HL-60 (cell line): ENCODE measurements at regions not wholly inside any gene's neighbourhood (a gene's known extent, or its start where the extent isn't known, plus 50 kb on each side); places are given as distances from the start of the nearest gene placed in this dataset.

Source experiments
- DNase-seq, 2 experiments: peaks; one replicate each; pipeline ENCODE4 v3.0.0-alpha.2; 2010 to 2020; ENCODE audit warnings: low read depth in 1 of 2, low spot score in 1 of 2
- H3K27ac ChIP-seq: fragments of 250-450 bp; sonication (Bioruptor Pico); replicated peaks from 2 replicates; pipeline ENCODE4 v1.5.1; 2020; ENCODE audit warnings: mild to moderate bottlenecking, moderate library complexity
- H3K27me3 ChIP-seq: fragments of 250-450 bp; sonication (Bioruptor Pico); 2 replicates; pipeline ENCODE4 v1.5.1; 2021; ENCODE audit warnings: mild to moderate bottlenecking, moderate library complexity; ENCODE audit not compliant: insufficient read depth, poor library complexity, severe bottlenecking
- H3K4me3 ChIP-seq: replicated peaks from 2 replicates; pipeline ENCODE4 v1.5.1; 2011; ENCODE audit warnings: mild to moderate bottlenecking, control low read depth, low read length; ENCODE audit not compliant: insufficient read depth
- GABPA ChIP-seq: IDR thresholded peaks from 2 replicates; pipeline ENCODE4 v1.6.1; 2012; ENCODE audit warnings: low read depth
- POLR2AphosphoS5 ChIP-seq: IDR thresholded peaks from 2 replicates; pipeline ENCODE4 v1.6.1; 2012; ENCODE audit warnings: low read depth
- SPI1 ChIP-seq: IDR thresholded peaks from 2 replicates; pipeline ENCODE4 v1.6.1; 2012; ENCODE audit warnings: low read depth, mild to moderate bottlenecking, borderline replicate concordance
- TF ChIP-seq, protein P1 (sequence below): IDR thresholded peaks from 2 replicates; pipeline ENCODE4 v1.6.1; 2012; ENCODE audit warnings: low read depth; ENCODE audit not compliant: insufficient replicate concordance
- TF ChIP-seq, protein P2 (sequence below): IDR thresholded peaks from one replicate; pipeline ENCODE4 v1.5.1; 2011; ENCODE audit warnings: low read length, control low read depth, inconsistent platforms; ENCODE audit not compliant: insufficient read depth

DNA sequence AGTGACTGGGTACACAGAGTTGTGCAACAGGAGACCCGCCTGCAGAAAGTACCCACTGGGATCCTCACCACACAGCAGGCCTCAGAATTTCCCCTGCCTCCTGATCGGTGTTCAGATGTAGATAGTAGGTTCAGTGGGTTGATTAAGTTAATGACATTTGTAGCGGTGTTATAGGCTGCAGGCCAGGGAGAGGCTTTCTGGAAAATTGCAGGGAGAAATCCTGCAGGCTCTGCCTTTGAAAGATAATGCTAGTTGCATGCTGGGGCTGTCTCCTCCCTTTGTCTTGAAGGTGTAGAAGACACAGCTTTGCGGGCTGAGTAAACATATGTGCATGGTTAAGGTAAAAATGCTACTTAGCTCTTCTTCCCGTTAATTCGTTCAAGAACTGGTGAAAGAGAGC lies 406.3 kb upstream of the RBFOX1 start:
- Histone ChIP-seq H3K27ac (no peak overlapping the region), H3K4me3 (no peak overlapping the region), H3K27me3 (no peaks in the 10 kb centered on the region)
- no peak for DNase-seq
- TF ChIP-seq, protein P1, sequence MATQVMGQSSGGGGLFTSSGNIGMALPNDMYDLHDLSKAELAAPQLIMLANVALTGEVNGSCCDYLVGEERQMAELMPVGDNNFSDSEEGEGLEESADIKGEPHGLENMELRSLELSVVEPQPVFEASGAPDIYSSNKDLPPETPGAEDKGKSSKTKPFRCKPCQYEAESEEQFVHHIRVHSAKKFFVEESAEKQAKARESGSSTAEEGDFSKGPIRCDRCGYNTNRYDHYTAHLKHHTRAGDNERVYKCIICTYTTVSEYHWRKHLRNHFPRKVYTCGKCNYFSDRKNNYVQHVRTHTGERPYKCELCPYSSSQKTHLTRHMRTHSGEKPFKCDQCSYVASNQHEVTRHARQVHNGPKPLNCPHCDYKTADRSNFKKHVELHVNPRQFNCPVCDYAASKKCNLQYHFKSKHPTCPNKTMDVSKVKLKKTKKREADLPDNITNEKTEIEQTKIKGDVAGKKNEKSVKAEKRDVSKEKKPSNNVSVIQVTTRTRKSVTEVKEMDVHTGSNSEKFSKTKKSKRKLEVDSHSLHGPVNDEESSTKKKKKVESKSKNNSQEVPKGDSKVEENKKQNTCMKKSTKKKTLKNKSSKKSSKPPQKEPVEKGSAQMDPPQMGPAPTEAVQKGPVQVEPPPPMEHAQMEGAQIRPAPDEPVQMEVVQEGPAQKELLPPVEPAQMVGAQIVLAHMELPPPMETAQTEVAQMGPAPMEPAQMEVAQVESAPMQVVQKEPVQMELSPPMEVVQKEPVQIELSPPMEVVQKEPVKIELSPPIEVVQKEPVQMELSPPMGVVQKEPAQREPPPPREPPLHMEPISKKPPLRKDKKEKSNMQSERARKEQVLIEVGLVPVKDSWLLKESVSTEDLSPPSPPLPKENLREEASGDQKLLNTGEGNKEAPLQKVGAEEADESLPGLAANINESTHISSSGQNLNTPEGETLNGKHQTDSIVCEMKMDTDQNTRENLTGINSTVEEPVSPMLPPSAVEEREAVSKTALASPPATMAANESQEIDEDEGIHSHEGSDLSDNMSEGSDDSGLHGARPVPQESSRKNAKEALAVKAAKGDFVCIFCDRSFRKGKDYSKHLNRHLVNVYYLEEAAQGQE, result no peak
- TF ChIP-seq, protein P2, sequence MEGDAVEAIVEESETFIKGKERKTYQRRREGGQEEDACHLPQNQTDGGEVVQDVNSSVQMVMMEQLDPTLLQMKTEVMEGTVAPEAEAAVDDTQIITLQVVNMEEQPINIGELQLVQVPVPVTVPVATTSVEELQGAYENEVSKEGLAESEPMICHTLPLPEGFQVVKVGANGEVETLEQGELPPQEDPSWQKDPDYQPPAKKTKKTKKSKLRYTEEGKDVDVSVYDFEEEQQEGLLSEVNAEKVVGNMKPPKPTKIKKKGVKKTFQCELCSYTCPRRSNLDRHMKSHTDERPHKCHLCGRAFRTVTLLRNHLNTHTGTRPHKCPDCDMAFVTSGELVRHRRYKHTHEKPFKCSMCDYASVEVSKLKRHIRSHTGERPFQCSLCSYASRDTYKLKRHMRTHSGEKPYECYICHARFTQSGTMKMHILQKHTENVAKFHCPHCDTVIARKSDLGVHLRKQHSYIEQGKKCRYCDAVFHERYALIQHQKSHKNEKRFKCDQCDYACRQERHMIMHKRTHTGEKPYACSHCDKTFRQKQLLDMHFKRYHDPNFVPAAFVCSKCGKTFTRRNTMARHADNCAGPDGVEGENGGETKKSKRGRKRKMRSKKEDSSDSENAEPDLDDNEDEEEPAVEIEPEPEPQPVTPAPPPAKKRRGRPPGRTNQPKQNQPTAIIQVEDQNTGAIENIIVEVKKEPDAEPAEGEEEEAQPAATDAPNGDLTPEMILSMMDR, result no peak
- TF ChIP-seq POLR2AphosphoS5 (no peak), SPI1 (no peak), GABPA (no peak)

DNA sequence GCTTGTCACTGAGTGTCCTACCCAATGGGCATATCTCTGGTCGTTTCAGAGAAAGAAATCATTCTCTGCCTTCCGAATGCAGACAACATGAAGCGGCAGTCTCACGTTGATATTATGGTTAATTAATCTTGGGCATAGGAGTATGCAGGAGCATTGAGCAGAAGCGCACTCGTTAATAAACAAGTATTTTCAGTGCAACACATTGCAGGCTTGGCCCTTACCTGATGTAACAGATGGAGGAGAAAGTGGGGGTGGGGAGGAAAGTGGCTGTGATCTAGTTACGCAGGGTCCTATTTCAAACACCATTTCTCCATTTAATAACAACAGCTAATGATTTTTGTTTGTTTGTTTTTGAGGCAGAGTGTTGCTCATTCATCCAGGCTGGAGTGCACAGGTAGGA lies 414.0 kb upstream of the RBFOX1 start:
- DNase-seq, result no peak
- Histone ChIP-seq H3K27ac (no peak overlapping the region), H3K27me3 (no peaks in the 10 kb centered on the region), H3K4me3 (no peak overlapping the region)
- TF ChIP-seq, protein P1, result no peak

DNA sequence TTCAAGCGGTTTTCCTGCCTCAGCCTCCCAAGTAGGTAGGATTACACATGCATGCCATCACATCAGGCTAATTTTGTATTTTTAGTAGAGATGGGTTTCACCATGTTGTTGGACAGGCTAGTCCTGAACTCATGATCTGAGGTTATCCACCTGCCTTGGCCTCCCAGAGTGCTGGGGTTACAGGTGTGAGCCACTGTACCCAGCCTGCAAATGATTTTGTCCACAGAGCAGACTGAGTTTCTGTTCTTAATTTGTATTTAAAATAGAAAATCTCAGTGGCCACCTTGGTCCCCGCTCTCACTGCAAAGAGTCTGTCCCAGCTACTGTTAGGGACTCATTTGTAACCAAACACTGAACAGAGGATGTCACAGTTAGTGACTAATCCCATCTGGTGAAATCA lies 415.7 kb upstream of the RBFOX1 start:
- Histone ChIP-seq H3K4me3 (no peak overlapping the region), H3K27me3 (no peaks in the 10 kb centered on the region), H3K27ac (no peak overlapping the region)
- TF ChIP-seq, protein P1, result no peak
- TF ChIP-seq GABPA (no peak), POLR2AphosphoS5 (no peak), SPI1 (no peak)
- TF ChIP-seq, protein P2, result no peak
- no peak for DNase-seq

DNA sequence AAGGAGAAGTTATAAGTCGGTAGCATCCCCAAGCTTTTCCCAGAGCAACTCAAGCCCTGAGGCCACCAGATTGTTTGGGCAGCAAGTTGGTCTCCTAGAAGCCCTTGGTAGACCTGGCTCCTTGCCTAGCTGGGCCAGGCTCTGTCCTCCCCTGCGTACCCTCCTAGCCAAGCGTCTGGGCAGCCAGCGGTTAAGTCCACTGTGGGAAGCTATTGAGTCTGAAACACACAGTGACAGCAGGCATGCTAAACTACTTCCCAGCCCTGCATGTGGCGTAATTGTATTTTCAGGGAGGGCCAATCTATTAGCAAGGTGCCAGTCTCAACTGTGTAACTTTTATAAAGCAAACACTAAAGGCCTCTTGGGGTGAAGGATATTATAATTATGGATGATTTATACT lies 419.1 kb upstream of the RBFOX1 start:
- no peaks in the 10 kb centered on the region for H3K27me3 ChIP-seq
- H3K27ac ChIP-seq, result no peak overlapping the region
- DNase-seq, result no peak
- no peak overlapping the region for H3K4me3 ChIP-seq
- TF ChIP-seq, protein P1, result no peak
- TF ChIP-seq POLR2AphosphoS5 (no peak), SPI1 (no peak), GABPA (no peak)
- TF ChIP-seq, protein P2, result no peak
